NK-92 treated with Interleukin-12 subunit alpha and Interleukin-12 subunit beta, amount 100 ng/mL, for 24 hours (cell line): ENCODE measurements at regions not wholly inside any gene's neighbourhood (a gene's known extent, or its start where the extent isn't known, plus 50 kb on each side); places are given as distances from the start of the nearest gene placed in this dataset.
"Not testable (repeated sequence)": the region's sequence is repeated elsewhere in the genome, so short reads cannot be mapped to it uniquely, and the experiment has no call there.

ENCODE experiments used
- DNase-seq: peaks from one replicate; lab custom pipeline; 2025; lab: John Stamatoyannopoulos, UW

DNA sequence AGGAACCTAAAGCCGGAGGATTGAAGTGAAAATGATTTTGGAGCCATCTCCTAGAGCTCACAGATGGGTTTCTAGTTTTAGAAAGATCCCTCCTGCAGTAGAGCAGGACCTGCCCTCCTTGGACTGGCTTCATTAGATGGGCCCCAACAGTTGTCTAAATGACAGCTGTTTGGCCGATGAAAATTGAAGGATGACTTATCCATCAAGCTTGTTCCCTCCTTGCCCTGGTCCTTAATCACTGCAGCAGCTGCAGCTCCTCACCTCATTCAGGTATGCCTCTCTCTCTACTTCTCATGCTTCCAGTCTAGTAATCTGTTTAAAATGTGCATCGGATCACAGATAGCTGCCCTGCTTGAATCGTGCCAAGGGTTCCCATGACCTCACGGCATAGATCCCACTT lies 677.6 kb downstream of the BCL11A start:
- DNase-seq, result no peak

DNA sequence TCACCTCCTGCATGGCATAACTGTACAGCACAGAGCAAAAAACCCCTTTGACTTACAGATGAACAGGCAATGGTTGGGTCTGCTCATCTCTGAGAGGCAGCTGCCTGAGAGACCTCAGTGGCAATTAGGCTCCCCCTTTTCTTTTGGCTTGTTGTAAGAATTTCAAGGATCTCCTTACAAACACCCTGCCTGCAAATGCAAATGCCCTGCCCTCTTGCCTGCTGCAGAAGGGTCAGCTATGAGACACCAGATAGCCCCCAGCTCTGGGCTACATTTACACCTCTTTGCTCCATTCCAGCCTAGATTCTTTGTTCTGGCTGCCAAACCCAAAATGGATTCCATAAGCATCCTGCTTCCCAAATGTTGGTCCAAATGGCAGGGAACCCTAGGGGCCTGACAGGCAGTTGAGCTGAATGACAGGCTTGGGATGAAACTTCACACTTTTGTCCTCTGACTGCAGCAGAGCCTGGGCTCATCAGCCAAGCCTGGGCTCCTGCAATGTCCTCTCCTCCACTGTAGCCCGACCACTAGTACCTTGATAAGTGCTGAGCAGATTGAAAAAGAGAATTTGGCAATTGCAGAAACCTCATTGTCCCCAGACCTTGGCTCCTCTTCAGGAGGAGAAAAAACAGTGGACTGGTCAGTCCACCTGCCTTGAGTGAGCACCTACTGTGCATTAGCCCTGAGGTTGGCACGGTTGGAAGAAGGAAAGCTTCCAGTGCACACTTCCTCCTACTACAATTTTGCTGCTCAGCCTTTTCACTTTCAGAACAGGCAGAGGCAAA lies 678.3 kb downstream of the BCL11A start:
- no peak for DNase-seq

DNA sequence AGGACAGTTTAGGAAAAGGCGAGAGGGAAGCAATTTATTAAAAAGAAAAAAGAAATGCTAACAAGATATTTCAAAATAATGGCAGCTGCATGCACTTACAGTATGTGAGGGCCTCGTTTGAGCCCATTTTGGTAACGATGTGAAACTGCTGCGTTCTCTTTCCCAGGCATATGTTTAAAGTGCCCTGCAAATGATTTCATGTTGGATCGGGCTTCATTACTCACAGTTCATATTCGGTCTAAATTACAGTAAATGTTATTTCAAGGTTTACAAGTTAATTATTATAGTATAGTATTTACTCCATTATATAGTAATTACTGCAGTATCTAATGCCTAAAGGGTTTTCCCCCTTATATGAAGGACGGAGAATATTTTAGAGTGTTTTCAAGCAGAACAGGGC lies 679.1 kb downstream of the BCL11A start:
- no peak for DNase-seq

DNA sequence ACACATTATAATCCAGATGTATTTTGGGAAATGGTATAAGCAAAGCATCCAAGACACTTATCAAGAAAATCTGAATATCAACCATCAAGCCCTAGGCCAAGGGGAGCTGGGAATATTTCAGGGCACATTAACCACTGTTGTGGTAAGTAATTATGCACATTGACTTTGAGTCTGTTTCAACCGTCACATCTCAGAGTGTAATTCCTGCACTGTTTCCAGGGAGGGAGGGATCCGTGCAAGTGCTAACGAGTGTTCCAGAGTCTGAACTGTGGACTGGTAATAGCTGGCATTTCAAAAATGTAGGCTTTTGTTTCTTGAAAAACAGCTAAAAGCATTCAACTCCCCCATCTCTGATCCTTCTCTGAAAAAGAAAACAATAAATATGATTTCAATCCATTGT lies 681.6 kb downstream of the BCL11A start:
- DNase-seq, result no peak

DNA sequence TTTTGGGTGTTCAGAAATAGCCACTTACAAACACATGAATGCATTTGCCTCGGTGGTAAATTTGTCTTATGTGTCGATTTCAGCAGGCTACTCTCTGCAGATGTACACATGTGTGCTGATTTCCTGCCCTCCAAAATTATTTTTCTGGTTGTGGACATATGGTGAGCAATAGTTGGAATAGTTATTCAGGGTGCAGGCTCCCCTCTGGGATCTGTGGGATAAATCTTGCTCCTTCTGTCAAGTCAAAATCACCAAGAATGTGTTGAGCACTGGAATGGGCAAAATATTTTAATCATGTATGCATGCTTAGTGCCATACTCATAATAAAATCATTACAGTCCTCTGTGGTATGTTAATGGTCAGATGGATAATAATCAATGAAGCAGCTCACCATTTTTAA lies 684.5 kb downstream of the BCL11A start:
- DNase-seq, result no peak

DNA sequence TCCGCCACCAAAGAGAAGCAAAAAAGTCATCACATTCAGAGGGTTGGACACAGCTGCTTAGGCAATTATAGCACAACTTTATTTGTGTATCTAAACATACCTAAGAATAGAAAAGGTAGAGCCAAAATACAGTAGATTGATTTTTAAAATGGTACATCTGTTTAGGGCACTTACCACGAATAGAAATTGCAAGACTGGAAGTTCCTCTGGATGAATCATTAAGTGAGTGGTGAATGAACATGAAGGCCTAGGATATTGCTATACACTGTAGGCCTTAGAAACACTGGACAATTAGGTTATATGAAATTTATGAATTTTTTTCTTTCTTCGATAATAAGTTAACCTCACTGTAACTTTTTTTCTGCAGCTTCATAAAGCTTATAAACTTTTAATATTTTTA lies 687.0 kb downstream of the BCL11A start:
- DNase-seq, result no peak

DNA sequence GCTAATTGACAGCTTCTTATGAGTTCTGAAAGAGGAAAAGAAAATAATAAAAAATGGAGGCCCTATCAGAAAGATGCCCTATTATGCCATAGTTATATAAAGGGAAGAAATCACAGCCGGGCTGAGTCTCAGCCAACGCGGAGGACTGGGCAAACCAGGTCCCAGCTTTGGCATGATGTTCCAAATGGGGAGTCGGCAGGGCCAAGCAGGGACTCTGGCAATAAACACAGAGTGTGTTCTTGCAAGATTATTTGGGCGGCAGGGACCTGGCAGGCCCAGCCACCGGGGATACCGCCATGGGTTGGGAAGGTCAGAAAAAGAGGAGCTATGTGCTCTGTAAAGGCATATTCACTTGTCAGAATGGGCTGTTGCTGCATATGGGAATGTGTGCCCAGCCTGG lies 694.9 kb downstream of the BCL11A start:
- DNase-seq, result no peak

DNA sequence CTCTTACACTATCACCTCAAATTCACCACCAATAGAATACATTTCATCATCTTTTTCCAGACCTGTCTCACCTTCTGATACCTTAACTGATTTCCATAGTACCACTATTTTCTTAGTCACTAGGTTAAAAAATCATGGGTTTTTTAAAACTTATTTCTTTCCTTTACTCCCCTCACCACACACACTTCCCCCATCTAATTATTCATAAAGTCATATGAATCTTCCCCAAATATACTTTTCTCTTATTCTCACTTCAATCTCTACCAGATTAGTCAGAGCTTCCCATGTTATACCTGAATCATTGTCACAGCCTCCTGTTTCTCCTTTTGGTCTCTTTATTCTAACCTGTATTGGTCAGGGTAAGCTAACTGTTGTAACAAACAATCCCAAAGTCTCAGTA lies 696.3 kb downstream of the BCL11A start:
- no peak for DNase-seq

DNA sequence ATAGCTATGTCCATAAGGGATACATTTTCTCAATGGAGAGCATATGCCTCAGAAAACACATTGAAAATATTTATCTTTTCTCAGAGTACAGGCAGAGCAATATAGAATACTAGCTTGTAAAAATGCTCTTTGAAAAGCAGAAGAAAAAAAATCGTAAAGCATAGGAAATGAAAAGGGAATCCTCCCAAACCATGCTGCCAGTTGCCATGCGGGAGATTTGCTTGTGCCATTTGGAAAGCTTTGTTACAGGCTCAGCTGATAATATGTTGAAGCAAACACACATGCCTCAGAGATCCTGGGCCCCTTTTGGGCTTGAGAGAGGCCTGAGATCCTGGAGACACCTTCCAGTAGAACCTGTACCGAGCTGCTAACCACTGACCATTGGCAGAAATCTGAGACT lies 697.1 kb downstream of the BCL11A start:
- no peak for DNase-seq

DNA sequence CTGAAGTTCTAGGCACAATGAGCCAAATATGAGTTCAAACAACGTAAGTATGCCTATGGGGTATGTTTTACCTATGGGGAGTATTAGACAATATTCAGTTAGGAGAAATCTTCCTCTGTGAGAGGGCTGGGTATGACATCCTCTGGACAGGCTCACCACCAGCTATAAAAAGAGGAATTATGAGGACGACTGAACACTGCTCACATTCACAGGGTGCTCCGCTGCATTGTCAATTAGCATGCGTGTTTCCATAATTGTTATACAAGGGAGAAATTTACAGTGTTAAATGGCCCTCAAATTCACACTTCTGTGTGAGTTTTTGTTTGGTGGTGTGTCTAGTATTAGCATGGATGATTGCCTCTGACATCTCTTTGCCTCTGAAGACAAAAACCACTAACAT lies 700.4 kb downstream of the BCL11A start:
- no peak for DNase-seq

DNA sequence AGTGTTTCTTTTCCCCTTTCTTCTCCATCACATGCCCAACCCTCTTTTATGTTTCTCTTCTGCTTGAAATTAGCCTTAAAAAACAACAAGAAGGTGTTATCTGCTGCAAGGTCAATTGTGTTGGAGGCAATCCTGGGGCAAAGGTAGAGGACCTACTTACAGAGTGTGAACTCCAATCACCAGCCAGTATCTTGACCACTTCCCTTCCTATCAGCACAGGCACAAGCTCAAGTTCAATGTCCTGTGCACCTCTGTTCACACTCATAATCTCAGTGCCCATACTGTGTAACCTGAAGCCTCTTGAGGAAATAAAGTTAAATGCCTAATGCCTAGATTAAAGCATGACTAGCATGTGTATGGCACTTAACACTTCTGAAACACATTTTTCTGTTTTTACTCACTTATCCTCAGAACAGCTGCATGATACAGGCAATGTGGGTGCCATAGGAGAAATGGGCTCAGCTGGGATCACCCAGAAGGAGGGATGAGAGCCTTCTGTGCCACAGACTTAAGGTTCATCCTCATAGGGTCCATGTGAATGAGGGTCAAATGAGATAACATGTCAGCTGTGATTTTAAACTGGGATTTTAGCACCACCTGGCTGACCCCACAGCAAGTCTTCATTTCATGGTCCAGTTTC lies 701.5 kb downstream of the BCL11A start:
- DNase-seq, result no peak

DNA sequence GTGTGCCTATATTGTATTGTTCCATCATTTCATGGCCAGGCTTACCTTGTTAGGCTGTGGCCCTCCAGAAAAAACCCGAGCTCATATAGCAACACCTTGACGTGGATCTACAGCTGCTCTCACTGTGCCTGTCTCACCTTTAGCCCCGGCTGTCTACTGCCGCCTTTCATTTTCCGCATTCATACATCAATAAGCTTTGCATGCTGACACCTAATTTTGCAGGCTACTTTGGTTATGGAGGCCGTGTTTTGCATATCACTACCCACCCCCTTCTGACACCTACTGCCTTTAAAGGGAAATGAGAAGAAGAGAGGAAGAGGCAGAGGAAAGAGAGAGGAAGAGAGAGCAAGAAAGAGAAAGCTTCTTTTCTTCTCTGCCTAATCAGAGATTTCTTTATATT lies 702.9 kb downstream of the BCL11A start:
- no peak for DNase-seq

DNA sequence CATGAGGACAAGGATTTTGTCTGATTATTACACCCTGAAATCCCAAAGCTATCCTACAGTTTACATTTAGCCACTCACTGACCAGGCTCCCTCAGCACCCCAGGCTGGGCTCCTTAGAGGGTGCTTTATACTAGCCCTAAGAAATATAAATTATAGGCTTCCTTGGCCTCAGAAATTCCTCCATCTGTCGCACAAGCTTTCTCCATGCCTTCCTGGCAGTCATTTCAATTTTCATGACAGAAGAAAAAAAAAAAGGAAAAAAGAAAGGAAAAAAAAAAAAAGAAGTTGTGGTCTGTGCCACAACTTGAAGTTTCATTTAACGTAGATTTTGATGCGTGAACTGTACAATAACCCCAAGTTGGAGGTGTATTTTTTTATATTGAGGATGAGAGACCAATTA lies 719.5 kb downstream of the BCL11A start:
- DNase-seq, result no peak

DNA sequence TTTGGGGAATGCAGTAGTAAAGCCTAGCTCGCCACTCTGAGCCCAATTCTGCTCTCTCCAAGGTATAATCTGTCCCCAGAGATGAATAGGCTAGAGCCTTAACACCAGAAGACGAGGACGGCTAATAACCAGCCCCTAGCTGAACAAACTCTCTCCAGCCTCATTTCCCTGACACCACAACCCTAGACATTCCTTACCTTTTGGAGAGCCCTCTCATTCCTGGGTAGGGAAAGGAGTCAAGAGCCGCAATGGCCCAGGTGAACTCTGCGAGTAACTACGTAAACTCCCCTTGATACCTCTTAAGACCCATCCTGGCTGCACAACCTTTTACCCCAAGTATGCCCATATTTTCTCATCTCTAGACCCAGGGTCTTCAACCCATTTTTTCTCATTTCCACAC lies 722.9 kb downstream of the BCL11A start:
- no peak for DNase-seq

DNA sequence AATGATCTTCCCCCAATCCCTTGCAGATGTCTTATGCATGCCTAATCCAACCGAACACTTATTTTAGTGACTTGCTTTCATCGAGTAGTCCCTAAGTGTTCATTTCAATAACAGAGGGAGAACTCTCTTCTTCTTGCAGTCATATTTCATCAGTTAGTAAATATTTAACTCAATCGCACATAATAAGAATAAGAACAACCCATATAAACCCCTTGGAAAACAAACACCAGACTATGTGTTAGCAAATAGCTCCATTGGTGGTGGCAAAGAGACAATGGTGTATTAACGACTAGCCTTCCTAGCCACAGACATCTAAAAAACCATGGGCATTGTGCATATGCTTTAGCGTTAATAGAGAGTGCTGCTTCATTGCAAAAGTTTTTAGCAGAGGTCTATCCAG lies 725.8 kb downstream of the BCL11A start:
- DNase-seq, result no peak

DNA sequence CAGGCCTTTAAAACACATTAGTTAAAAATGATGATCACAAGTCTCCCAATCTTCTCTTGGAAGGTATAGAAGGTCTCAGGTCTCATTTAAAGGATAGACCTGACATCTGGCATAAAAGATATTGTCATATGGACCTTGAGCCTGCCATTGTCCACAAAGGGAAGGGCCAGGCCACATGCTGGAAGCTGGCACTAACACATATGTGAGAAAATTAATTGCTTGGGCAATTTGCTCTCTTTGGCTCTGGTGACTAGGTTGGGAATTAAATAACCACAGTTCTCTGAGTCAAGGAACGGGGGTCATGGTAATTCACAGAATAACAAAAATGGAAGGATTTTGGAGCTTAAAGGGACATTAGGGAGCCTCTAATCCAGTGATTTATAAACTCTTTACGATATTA lies 727.3 kb downstream of the BCL11A start:
- no peak for DNase-seq

DNA sequence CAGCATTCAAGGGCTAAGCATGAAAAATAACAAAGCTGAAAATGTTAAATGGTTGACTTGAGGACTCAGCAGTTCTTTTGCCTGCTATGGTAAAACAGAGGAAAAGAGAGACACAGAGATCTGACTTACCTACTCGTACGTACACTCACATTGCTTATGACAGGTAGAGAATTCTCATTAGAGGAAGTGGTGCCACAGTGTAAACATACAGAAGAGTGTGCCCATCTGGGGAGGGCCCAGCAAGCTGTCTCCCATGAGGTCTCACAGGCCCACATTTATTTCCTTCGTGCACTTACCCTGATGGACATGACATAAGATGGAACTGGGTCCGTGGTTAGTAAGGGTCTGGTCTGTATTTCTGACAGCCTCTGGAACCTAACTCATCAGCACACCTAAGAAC lies 729.1 kb downstream of the BCL11A start:
- no peak for DNase-seq

DNA sequence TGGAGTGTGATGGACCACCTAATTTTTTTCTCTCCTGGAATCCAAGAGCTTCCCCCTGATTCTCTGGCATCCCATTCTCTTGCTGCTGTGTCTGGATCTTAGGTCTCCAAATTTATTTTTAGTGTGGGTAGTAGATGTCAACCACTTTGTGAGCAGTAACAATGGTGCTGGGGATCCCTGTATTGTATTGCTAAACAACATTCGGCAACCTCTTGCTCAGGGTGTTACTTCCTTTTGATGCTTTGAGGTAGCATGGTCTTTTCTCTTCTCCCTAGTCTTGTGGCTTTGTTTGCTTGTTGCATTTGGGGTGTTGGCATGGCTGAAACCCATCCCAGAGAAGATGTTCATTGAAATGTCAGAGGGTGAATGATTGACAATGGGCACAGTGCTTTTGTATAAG lies 737.4 kb downstream of the BCL11A start:
- no peak for DNase-seq

DNA sequence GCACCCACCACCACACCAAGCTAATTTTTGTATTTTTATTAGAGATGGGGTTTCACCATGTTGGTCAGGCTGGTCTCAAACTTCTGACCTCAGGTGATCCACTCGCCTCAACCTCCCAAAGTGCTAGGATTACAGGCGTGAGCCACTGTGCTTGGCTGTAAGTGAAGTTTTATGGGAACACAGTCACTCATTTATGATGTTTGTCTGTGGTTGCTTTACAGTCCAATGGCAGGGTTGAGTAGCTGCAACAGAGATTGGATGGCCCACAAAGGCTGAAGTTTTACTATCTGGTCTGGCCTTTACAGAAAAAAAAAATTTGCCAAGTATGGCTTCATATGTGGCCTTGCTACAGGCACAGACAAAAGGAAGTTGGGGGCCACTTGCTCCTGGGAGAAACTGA lies 743.2 kb downstream of the BCL11A start:
- DNase-seq, result not testable (repeated sequence)

DNA sequence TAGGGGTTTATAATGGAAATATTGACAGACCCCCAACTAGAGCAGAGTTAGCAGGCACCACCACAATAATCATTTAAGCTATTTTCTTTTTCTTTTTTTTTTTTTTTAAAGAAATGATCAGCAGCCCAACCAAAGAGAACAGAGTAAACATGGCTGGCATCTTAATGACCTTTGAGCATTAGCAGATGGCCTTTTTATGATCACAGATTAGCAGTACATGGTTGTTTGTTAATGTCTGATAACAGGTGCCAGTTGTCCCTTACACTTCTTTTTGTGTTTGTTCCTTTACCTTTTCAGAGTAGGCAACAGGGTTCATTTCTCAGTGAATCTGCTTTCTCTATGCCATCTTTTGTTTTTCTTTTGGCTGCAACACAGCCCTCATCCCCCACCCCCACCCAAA lies 747.0 kb downstream of the BCL11A start:
- no peak for DNase-seq

DNA sequence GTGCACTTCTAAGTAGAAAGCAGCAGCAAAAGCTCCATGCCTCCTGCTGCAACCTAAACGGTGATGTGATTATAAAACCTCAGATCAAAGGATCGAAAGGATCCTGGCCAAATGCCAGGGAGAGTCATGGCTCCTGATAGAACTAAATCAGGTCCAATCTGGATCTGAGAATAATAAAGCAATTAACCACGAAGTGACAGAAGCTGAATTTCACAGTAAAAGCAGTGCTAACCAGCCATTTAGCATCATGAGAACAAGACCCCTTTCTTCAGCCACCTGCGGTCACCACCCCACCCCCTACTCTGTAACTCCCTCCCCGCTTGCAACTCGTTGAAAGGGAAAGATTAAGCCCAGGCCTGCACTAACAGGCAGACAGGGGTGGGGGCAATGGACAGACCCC lies 748.7 kb downstream of the BCL11A start:
- DNase-seq, result no peak

DNA sequence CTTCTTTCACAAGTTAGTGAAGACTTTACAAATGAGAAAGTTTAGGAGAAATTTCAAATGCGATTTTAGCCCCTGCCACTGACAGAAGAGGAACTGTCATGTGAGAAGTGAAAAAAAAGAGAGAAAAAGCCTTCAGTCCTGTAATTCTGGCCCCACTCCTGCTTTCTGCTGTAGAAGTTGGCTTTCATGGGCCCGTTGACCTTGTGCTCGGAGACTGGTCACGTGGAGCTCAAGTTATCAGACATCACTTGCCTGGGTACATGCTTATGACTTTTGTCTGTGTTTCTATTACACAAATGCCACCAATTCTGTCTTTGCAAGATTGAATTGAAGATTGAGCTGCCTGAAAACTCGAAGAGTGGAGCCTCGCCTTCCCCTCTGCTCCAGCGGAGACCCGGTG lies 749.9 kb downstream of the BCL11A start:
- no peak for DNase-seq

DNA sequence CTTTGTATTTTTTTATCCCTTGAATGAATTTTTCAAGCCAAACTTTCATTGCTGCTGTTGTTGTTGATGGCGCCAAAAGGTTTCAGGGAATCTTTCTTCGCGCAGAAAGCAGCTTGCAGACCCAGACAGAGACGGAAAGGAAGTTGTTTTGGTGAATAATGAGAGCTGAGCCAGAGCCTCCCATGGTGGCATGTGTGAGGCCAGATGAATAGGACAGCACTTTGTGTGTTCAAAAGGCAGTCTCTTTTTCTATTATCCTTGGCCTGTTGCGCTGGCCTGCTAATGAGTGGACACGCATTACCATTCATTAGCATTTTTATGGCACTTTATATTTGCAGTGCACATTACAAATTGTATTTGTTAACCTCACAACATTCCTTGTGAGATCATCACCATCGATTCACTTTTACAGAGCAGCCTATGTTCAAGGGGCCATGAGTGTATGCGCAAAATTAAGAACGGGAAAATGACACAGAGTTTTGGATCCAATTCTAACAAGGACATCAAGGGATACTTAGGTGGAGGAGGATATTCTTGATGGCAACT lies 754.7 kb downstream of the BCL11A start:
- DNase-seq, result no peak
